AG08395 (cell line): ENCODE measurements at regions not wholly inside any gene's neighbourhood (a gene's known extent, or its start where the extent isn't known, plus 50 kb on each side); places are given as distances from the start of the nearest gene placed in this dataset.

Experiments used
- DNase-seq: peaks from one replicate; pipeline ENCODE4 v3.0.0; 2012; ENCODE audit warnings: mixed read lengths, low spot score

GRCh38 chr10:131425752-131426533 lies 114.4 kb upstream of the TCERG1L start:
- no peak for DNase-seq

- no peak for DNase-seq
Observed at GRCh38 chr10:131426534-131426898, 115.0 kb upstream of the TCERG1L start.

- no peak for DNase-seq
Observed at GRCh38 chr10:131427281-131427680, 115.8 kb upstream of the TCERG1L start.

DNA sequence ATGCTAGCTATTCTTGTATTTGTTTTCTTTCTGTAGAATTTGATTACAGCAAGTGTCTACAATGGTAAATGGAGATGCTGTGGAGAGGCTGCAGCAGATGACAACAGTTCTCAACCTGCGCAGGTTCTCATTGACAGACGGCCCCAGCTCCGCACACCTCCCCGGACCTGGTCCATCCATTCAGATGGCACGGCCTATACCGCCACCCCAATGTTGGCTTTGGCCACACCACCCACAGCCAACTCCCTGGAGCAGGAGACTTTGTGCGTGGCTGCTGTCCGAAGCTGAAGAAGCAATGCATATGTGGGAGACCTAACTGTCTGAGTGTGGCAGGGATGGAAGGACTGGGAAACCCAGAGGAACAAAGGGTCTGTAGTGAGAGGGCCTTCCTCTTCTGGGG lies 116.4 kb upstream of the TCERG1L start:
- no peak for DNase-seq

DNA sequence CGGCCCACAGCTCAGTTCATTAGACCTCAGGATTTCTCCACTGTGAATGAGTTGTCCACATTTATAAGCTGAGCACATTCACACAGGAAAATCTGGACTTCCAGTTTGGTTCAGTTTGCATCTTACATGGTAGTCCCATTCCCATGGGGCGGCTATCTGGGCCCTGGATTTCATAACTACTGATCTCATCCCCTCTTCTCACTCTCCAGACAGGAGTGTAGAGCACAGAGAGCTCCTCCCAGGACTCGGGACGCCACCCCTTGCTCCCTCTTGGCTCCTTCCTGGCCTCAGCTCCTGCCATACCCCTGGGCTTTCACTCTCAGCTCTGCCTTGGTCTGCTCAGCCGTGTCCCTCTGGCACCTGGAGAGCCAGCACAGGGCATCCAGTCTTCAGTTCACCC lies 117.6 kb upstream of the TCERG1L start:
- DNase-seq = no peak

DNA sequence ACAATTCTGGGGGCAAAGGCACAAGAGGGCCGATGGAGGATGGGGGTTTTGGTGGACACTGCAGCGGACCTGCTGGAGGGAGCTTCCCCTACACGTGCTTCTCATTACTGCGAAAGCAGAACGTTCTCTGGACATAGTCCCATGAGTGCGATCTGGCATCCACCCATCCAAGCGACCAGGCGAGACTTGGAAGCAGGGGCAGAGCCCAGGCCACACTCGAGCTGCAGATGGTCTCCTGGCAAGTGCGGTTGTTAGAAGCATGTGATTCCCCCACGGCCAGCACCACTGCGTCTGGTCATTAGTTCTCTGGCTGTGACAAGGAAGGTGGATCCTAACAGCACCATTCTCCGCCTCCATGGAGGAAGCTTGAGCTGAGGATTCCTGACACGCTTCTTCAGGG lies 118.4 kb upstream of the TCERG1L start:
- no peak for DNase-seq

DNA sequence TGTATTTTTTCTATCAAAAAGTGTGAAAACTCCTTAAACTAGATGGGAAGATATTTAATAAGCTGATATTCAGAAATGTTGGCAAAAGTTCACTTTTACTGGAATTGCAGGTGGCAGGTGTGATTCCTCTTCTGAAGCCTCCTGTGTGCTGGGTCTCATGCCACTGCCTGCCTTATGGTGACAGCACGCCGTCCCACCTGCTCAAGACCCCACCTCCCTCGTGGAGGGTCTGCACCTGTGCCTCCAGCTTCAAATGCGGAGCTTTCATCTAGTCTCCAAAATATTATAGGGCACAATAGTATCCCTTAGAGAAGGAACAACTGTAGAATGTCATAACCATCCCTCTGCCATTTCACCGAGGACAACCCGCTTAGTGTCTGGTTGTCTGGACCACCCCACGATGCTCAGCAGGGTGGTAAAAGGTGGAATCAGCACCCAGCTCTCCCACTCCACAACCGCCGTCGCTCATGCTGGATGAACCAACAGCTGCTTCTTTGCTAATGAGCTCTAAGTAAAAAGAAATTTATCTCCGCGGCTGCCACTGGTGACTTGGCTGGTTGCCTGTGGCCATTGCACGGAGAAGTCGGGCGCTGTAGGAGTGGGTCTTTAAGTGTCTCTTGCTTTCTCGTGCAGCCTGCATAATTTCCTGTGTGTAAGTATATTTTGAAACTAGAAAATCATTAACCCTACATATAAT lies 119.3 kb upstream of the TCERG1L start:
- no peak for DNase-seq

- no peak for DNase-seq
Observed at GRCh38 chr10:131431533-131431932, 120.0 kb upstream of the TCERG1L start.

GRCh38 chr10:131431978-131432690 lies 120.6 kb upstream of the TCERG1L start:
- DNase-seq = no peak

DNA sequence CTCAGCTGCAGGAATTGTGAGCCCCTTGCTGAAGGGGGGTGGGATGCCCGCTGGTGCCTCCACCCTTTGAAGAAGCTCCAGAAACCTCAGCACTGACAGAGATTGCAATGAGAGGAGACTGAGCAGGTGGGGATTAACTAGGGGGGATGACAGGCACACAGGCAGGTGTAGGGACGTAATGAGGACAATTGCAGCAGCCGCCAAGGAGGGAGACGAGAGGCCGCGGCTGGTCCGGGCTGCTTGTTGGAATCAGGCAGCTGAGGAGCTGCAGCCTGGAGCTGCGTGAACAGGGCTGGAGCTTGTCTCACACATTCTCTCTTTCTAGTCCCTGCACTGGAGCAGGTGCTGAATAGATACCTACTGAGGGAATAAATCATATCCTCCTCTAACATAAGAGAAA lies 122.0 kb upstream of the TCERG1L start:
- no peak for DNase-seq

GRCh38 chr10:131435232-131435631 lies 123.7 kb upstream of the TCERG1L start:
- no peak for DNase-seq

DNA sequence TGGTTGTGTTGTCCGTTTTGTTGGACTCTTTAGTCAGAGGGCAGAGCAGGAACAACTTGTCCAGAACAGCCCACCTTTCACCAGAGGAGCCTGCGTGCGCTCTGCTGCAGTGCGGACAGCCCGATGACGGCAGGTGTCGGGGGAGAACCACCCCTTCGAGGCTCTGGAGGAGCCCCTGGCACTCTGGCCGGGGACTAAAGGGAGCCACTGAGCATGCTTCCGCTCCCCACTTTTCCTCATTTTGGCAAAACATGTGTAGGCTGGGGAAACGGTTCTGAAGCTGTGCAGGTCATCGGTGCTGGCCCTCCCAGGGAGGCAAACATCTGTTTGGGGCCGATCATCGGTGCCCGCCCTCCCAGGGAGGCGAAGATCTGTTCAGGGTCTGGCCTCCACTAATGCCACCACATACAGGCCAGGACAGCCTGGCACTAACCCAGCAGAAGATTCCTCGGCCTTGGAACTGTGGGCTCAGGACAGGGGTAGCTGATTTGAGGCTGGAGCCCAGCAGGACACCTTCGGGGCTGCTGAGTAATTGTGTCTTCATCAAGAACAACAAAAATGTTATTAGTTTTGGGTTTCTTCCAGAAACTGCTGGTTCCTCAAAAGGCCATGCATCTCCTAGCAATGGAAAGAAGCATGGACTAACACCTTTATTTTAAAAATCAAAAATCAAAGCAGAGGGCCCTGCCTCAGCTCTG lies 124.4 kb upstream of the TCERG1L start:
- no peak for DNase-seq

GRCh38 chr10:131436458-131436857 lies 124.9 kb upstream of the TCERG1L start:
- DNase-seq = no peak

DNA sequence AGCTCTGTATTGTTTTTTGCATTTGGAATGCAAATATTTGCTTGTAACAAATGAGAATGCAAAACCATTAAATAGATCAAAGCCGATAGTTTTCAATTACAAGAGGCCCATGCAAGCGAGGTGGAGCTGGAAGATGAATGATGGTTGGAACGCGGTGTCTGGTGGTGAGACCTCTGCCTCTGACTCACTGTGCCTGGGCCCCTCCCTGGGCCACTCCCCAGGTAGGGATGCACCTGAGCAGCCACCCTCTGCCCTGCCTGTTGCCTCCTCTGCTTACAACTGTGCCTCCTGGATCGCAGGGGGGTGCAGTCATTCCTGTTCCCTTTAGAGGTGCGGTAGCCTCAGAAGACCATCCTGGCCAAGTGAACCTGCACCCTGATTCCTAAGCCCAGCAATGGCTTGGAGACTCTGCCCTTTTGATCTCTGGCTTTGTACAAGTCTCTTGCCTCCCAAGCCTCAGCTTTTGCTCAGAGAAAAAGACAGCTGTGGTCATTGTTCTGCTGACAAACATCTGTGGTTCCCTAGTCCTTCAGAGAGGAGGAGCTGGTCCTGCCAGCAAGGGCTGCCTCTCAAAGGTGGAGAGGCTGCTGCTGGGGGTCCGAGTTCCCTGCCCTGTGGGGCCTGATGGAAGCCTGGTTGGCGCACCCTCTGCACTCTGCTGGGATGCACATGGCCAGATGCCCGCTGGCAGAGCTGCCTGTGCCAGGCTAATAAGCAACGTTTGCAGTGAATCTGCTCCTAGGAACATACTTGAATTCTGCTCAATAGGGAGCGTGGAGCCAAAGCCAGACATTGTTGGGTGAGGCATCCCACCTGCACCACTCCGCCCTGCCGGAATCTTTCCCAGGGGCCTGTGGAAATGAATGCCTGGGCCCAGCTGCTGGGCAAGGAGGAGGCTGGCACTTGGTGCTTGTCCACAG lies 126.3 kb upstream of the TCERG1L start:
- DNase-seq = no peak

- no peak for DNase-seq
Observed at GRCh38 chr10:131438665-131439064, 127.1 kb upstream of the TCERG1L start.

- DNase-seq = no peak
Observed at GRCh38 chr10:131439705-131440104, 128.2 kb upstream of the TCERG1L start.

DNA sequence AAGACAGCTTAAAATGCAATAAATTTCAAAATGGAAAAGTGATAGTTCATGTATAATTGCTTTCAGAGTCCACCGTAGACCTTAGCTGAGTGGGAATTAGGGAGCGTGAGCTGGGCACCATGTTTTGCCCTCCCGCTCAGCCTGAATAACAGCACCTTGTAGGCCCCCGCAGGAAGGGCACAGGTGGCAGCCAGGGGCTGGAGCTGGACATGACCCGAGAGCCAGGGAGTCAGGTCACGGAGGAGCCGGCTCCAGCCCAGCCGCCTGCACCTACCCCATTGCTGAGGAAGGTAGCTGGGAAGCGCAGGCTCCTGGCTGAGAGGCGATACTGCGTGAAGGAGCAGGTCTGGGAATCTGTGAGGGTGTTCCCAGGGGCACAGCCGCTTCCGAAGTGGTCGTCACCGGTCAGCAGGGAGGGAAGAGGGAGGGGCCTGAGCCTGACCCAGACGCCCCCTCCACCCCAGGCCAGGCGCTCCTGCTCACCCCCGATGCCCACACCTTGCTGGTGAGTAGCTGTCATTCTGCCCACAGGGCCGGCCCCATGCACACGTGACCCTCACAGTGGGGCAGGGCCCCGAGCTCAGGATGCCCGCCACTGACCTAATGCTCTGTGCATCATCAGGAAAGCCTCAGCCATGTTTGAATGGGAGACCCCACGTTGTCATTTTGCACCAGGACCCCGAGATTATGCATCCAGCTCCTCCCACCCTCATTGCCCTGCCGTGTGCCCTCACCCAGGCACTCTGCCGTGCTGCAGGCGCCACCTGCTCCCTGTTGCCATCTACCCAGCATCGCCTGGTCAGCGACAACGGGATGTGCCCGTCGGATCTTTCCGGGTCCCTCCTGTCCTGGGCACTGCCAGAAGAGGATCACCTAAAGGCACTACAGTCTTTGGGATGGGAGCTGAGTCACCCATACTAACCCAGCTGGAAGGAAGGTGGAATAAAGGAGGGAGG lies 129.2 kb upstream of the TCERG1L start:
- no peak for DNase-seq

GRCh38 chr10:131442271-131442670 lies 130.8 kb upstream of the TCERG1L start:
- DNase-seq = no peak

GRCh38 chr10:131444286-131444685 lies 132.8 kb upstream of the TCERG1L start:
- no peak for DNase-seq

- DNase-seq = no peak
Observed at GRCh38 chr10:131444862-131445461, 133.4 kb upstream of the TCERG1L start.
